GM19023 (cell line): ENCODE measurements at regions not wholly inside any gene's neighbourhood (a gene's known extent, or its start where the extent isn't known, plus 50 kb on each side); places are given as distances from the start of the nearest gene placed in this dataset.

ENCODE experiments used
- ATAC-seq: cut with Tn5 transposase; IDR thresholded peaks from one replicate; pipeline ENCODE4 v1.9.1; 2021; ENCODE audit warnings: mild to moderate bottlenecking, moderate library complexity; ENCODE audit not compliant: unreplicated experiment

- no peak for ATAC-seq
Observed at GRCh38 chr5:90135779-90136378, 273.7 kb downstream of the CETN3 start.

- no peak for ATAC-seq
Observed at GRCh38 chr5:90134892-90135291, 274.7 kb downstream of the CETN3 start.

- ATAC-seq: no peak
Observed at GRCh38 chr5:90134381-90134780, 275.2 kb downstream of the CETN3 start.

- ATAC-seq: no peak
Observed at GRCh38 chr5:90133941-90134340, 275.6 kb downstream of the CETN3 start.

- peak; percentile 82 for ATAC-seq
Observed at GRCh38 chr5:90131383-90132133, 278.0 kb downstream of the CETN3 start.

- ATAC-seq: no peak
Observed at GRCh38 chr5:90128551-90128950, 281.0 kb downstream of the CETN3 start.

- no peak for ATAC-seq
Observed at GRCh38 chr5:90119531-90119971, 290.0 kb downstream of the CETN3 start.

- no peak for ATAC-seq
Observed at GRCh38 chr5:90117005-90117404, 292.6 kb downstream of the CETN3 start.

GRCh38 chr5:90113108-90113507 lies 296.4 kb downstream of the CETN3 start:
- no peak for ATAC-seq

GRCh38 chr5:90112033-90112692 lies 297.4 kb downstream of the CETN3 start:
- ATAC-seq: no peak

- no peak for ATAC-seq
Observed at GRCh38 chr5:90111364-90112032, 298.1 kb downstream of the CETN3 start.

- no peak for ATAC-seq
Observed at GRCh38 chr5:90109285-90109684, 300.3 kb downstream of the CETN3 start.

GRCh38 chr5:90099099-90099498 lies 310.5 kb downstream of the CETN3 start:
- ATAC-seq: no peak

- ATAC-seq: no peak
Observed at GRCh38 chr5:90097082-90097477, 312.5 kb downstream of the CETN3 start.

GRCh38 chr5:90096415-90097081 lies 313.0 kb downstream of the CETN3 start:
- no peak for ATAC-seq

- no peak for ATAC-seq
Observed at GRCh38 chr5:90095292-90096060, 314.1 kb downstream of the CETN3 start.

- no peak for ATAC-seq
Observed at GRCh38 chr5:90093751-90094485, 315.6 kb downstream of the CETN3 start.

- ATAC-seq: no peak
Observed at GRCh38 chr5:90092734-90093133, 316.8 kb downstream of the CETN3 start.

GRCh38 chr5:90084342-90084741 lies 325.2 kb downstream of the CETN3 start:
- no peak for ATAC-seq
